Astrocyte (in vitro differentiated cells and primary cell): ENCODE measurements at regions not wholly inside any gene's neighbourhood (a gene's known extent, or its start where the extent isn't known, plus 50 kb on each side); places are given as distances from the start of the nearest gene placed in this dataset.

ENCODE experiments used
- CTCF ChIP-seq: IDR thresholded peaks from 2 replicates; pipeline ENCODE4 v1.5.1; 2011; ENCODE audit warnings: low read depth, mild to moderate bottlenecking, inconsistent platforms, low read length, moderate library complexity; ENCODE audit not compliant: insufficient read depth
- EZH2 ChIP-seq: IDR thresholded peaks from 2 replicates; pipeline ENCODE4 v1.6.1; 2012; ENCODE audit warnings: mild to moderate bottlenecking, low read length, inconsistent platforms; ENCODE audit not compliant: insufficient read depth

DNA sequence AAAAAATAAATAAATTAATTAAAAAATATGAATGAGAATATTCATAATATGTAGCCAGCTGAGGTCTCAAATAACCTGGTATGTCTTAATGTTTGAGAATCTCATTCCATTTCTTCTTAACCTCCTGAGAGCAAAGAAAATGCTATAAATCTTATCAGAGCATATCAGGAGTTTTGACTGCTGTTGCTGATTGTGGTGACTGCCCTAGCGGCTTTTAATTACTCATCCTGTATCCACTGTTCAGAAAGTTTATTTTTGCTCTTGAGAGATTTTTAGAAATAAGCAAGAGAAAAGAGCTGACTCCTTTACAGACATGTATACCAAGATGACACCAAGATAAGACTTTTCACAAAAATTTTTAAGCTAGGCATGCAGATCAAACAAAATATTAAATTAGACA, 454.8 kb upstream of the CBLB start:
- TF ChIP-seq CTCF (no peak), EZH2 (no peak)
